ENCODE measurements at regions not wholly inside any gene's neighbourhood (a gene's known extent, or its start where the extent isn't known, plus 50 kb on each side); places are given as distances from the start of the nearest gene placed in this dataset.
"Not testable (repeated sequence)": the region's sequence is repeated elsewhere in the genome, so short reads cannot be mapped to it uniquely, and the experiment has no call there.

DNA sequence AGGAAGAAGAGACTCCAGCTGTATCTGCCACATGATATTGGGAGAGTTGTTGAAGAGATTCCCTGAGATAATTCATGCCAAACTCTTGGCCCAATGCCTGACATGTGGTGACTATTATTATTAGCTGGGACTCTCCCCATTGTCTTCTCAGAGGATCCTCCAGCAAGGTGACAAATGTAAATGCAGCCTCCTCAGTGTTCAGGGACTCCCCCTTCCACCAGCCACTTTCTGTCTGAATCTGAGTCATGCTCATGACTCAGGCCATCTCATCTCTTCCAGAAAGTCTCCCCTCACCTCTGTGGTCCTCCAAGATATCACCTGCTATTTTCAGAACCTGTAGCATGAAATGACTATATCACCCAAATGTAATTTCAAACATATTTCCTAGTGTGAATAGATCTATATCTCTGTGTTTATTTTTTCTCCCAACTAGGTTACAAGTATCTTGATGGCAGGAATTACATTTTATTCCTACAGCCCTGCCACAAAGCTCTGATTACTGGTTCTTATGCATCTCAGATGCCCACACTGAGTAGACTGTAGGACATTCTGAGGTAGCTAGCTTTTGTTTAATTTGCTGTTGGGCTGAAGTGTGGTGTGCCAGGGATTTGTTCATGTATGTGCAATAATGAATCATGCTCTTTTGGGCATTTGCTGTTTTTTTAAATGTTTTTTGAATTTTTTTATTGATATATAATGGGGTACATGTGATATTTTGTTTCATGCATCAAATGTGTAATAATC is 126.6 kb upstream of the IL12B start:
- no peak for DNase-seq

DNA sequence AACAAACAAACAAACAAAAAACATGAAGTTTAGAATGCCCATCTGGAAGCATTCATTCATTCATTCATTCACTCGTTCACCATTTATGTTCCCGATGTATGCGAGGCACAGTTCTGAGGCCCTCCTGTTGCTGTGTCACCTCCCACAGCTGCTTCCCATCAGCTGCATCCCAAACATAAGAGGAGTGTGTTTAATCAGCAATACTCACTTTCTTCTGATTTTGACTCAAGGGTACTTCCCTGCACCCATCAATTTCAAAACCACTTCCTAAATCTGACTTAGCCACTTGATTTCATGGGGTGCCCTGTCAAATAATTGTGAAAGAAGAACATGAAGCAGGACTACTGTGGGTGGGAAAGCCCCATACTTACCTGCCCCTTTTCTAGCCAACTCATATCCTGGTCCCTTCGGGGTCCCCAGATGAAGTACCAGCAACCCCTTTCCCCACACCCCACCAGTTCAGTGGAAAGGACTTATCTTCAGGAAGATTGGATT is 128.0 kb upstream of the IL12B start:
- no peak for DNase-seq

DNA sequence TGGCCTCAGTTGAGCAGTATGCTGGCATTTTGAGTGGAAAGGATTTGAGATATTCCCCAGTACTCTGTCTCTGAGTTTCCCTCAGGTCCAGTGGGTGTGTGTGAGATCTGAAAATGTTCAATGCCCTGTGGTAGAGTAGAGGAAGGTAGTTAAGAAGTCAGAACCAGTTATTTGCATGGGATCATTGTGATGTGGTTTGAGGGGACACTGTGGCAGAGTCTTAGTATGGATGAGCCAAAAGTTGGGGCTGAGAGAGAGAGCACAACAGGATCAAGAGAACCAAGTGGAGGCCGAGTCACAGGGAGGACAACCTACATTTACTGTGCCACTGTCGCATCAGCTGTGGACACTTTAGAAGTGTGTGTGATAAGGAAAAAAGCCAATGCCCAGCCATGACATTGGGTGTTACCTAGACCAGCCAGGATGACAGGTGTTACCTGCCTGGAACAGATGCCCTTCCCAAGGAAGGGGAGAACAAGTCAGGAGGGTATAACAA is 128.9 kb upstream of the IL12B start:
- no peak for DNase-seq

DNA sequence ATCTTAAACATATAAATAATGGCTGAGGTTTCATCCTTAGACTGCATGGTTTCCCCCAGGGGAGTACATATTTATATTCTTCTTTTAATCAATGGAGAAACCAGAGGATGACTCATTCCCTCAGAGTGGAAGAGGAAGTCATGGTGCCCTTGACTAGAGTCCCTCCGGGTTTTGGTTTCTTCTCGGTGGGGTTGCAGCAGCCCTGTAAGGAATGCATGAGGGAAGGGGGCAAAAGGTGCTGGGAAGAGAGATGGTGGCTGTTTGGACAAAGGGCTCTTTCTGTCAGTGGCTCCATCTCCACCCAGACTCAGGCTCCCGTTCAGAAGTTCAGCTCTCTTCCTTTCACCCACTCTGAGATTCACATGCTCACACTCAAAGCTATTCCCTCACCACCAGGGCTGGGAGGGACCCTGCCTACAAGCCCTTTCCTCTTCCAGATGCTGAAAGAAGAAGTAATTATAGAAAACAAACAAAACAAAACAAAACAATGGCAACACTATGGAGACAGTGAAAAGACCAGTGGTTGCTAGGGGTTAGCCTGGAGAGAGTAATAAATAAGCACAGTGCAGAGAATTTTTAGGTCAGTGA is 129.8 kb upstream of the IL12B start:
- DNase-seq = no peak

DNA sequence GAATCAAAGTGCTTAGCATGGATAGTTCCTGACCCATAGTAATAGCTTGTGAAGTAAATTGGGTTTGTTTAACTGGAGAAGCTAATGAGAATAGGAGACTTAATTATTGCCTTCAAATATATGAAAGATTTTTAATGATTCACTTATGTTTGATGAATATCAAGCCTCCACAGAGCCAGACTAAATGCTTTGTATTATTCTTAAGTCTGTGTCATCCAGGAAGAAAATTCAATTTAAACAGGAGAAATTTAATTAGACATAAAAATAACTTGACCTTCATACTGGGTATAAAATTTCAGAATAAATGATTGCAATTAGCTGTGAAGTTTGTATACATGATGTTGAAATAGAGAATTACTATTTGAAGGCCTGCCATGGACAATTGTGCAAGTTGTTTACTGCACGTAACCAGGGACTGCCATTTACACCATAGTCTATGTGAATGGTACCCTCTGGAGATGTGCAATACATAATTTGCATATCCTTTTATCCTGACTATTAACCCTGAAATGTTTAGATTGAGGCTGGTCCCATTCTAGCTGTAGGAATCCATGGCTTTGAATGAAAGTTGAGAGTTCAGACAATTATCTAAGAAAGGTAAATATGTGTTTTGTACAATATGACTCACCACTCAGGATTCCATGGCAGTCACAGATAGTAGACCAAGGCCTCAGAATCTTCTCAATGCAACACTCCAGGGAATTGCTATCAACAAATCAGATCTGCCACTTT is 133.5 kb upstream of the IL12B start:
- DNase-seq = no peak

DNA sequence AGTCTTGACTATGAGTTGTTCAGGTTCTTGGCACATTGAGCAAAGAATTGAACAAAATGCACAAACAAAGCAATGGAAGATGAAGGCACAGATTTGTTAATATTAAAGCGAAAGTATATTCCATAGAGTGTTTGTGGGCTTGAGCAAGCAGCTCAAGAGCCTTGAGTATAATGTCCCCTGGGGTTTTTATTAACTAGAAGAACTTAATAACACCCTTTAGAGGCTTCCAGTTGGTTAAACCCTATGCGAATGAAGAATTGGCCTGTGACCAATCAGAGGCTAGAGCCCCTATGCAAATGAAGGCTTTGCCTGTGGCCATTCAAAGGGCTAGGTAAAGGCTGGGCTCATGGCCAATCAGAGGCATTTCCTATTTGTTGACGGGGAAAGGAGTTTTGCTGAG is 135.3 kb upstream of the IL12B start:
- DNase-seq = no peak

DNA sequence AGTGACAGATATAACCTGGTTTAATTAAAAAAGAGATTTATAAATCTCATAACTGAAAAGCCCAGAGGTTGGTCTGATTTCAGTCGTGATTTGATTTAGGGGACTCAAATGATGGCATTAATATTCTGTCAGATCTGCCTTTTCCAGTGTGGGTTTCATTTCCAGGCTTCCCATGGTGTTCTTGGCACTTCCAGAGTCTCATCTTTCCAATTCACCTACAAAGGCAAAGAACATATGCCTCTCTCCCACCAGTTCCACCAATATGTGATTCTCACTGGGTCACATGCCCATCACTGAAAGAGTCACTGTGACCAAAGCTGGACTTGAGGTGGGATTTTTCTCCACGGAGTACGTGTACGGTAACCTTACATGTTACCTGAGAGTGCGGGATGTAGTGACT is 137.4 kb upstream of the IL12B start:
- DNase-seq = no peak

DNA sequence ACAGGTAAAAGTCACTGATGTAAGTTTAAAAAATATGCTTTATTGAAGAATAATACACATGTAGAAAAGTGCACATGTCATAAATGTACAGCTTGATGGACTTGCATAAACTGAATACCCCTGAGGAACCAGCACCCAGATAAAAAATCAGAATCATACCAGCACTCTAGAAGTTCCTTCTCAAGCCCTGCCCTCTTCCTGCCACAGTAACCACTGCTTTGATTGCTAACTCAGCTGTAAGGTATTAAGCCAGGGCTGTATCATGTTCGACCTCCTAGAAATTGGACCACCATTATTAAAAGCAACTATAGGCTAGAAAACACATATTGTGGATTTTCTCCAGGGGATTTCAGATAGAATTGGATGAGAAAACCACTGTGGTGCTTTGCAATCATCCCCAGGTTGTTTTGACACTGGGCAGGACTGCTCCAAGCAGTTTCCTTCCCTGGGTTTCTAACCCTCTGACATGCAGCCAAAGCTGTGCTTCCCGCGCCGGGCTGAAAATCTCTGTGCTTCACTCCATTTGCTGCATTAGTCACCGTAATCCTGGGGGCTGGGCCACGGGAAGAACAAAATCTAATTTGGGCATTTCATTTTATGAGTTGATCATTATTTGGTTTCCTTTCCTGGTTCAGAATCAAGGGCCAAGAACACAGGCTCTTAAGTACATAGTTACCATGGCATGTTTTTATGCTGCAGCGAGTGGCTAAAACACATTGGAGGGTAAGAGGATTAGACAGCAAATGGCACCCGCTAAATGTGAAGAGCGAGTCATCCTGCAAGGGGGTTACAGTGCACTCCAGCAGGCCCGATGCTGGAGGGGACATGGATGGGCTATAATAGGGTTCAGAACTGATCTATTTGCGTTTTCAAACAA is 139.4 kb upstream of the IL12B start:
- DNase-seq = peak; percentile 8

DNA sequence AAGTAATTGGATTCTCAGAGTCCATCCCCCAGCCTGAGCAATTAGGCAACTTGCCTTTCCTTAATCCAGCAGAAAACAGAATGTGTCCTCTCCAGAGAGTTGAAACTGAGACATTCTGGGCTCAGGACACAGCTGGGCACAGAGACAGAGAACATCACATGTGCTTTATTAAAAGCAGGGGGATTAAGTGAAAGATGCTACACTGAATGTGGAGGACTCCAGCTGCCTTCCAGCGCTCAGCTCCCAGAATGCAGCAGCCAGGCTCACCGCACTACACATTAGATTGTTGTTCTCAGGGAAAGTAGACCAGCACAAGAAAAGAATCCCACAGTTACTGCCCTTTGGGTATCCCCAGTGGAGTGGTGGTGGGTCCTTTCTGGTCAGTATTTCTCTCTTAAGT is 141.6 kb upstream of the IL12B start:
- no peak for DNase-seq

DNA sequence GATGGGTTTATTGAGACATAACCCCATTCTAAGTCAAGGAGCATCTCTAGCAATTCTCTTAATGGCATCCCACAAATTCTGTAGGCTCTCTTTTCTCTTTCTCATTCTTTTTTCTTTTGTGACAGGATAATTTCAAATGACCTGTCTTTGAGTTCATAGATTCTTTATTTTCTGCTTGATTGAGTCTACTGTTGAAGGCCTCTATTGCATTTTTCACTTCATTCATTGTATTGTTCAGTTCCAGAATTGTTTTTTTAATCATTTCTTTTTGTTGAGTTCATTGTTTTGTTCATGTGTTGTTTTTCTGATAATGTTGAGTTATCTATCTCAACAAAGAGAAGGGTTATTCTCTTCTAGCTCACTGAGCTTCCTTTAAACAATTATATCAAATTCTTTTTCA is 144.7 kb upstream of the IL12B start:
- no peak for DNase-seq

DNA sequence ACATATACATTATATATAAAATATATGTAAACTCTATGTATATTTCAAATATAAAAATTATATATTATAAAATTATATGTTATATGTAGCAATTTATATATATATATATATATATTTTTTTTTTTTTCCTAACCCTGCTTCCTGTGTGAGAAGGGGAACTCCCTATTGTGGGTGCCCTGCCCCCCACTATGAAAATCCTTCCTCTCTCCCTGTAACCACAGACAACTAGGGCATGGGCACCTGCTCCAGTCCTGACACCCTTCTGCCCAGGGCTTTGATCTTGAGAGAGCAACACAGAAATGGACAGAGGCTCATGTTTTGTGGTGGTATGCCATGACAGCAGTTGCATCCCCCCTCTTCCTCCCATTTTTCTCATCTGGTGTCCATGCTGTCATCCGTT is 148.7 kb upstream of the IL12B start:
- DNase-seq = peak; percentile 4

DNA sequence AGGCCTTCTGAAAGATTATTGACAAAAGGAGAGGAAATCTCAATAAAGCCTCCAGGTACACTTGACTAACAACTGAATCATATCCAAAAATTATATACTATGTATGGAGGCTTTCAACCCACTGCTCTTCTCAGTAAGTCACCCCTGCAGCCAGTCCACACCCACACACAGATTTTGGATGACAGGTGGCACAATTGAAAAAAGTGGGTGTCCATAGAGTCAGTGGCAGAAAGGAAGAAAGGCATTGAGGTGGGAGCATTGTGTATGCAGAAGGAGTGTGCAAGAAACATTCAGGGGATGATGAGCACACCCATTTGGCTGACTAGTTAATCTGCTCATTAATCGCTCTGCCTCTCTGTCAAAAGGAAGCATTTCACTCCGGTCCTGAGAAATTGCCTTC is 150.6 kb upstream of the IL12B start:
- DNase-seq = no peak

DNA sequence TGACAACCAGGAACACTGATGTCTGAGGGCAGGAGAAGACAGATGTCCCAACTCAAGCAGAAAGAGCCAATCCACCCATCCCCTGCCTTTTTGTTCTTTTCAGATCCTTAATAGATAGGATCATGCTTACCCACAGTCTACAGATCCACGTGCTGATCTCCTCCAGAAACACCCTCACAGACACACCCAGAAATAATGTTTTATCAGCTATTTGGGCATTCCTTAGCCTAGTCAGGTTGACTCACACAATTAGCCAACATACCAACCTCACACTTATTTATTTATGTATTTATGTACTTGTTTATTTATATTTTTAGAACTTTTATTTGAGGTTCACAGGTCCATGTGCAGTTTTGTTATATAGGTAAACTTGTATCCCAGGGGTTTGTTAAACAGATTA is 151.5 kb upstream of the IL12B start:
- DNase-seq = no peak

DNA sequence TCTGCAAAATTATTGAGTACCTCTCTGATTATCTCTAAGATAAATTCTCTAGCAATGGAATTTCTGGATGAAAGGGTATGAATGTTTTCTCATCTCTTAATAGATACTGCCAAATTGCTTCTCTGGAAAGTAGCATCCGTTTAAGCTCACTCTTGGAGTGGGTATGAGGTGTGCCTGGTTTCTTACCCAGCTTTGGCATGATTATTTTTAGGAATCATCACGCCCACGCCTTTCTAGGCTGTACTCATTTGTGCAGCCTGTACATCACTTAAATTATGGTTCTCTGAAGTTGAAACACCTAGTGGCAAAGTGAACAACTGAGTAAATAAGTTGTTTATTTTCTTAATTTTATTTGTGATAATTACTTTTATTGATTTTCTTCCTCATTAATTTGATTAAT is 156.5 kb upstream of the IL12B start:
- DNase-seq = no peak

DNA sequence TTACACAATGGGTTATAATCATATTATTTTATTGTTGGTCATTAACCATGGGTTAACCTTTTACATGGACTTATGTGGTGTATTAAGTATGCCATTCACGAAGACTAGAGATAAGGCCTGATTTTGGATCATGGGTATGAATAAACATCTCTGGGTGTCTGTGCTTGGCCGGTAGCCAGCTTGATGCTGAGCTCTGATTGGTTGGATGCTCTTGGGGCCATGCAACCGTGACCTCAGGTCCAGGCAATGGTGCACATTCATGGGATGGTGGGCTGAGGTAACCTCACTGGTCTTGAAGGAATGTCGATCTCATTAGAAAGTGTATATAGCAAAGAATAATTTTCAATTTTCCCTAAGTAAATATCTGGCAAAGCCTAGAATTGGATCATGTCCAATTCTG is 158.2 kb upstream of the IL12B start:
- DNase-seq = no peak

DNA sequence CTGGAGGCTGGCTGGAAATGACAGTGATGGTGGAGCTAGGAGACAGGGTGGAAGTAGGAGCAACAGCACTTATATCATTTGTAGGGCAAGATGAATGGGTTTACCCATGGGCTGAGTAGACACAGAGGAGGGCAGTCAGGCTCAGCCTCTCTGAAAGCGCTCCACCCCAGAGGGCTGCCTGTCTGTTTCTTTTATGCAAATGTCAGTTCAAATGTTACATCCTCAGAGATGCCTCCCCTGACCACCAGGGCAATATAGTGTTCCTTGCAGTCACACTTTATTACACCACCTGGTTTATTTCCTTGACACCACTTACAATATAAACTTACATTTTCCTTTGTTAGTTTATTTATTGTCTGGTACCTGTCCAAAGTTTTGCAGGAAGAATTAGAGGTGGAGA is 159.5 kb upstream of the IL12B start:
- DNase-seq = no peak

DNA sequence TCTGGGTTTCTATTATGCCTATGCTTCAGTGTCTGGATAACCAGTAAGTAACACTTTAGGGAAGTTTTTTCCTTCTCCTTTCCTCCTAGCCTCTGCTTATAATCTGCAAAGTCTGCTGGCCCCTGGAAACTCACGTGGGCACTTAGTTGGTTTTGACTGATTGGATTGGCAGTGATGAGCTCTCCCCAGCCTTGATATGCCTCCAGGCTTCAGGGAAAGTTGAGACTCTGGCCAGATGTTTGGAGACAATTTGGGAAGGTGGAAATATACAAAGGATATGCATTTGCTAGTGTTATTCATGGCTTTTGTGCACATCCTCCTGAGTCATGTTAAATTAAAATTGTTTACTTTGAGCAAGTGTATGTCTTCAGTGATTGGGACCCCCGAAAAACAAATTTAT is 160.2 kb upstream of the IL12B start:
- no peak for DNase-seq

DNA sequence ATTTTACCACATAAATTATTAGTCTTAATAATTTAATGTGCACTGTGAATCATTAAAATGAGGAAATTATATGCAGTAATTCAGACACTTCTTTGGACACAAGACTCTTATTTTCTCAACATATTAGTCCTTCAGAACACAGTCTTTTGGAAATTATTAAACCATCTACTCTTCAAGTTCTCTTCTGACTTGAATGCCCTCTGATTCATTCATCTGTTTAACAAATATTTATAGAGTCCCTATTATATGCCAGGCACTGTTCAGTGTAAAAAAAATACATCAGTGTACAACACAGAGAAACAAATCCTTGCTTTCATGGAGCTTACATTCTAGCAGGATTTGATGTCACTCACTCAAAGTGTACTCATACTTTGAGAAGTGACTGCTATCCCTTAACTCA is 163.4 kb upstream of the IL12B start:
- DNase-seq = no peak

DNA sequence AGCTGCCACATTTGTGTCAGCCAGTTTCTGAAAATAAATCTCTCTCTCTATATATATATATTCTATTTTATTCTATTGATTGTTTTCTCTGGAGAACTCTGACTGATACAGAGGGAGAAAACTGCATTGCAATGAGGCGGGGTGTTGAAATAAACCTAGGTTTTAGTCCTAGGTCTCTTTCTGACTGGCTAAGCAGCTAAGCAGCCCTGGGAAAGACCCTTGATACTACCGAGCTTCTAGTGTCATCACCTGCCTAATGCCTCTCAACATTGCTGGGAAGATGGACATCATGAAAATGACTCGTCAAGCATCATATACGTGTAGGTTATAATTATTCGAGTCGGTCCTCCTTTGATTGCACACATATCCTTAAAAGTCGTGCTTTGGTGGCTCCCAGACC is 166.5 kb upstream of the IL12B start:
- no peak for DNase-seq

DNA sequence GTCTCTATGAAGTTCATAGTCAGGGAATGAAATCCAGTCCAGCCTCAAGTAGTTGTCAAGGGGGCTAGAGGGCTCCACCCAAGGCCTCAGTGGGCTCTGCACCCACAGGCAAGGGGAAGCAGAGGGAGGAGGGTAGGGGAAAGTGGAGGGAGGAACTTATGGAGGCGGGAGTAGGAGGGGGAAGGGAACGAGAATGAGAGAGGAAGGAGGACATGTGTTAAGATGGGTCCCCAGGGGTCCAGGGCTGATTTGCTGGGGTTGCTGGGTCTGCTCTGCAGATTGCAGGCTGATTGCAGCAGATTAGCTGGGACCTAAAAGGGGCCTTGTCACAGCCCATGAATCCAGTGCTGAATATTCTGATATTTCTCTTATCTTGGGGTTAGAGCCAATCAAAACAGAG is 166.9 kb upstream of the IL12B start:
- no peak for DNase-seq

DNA sequence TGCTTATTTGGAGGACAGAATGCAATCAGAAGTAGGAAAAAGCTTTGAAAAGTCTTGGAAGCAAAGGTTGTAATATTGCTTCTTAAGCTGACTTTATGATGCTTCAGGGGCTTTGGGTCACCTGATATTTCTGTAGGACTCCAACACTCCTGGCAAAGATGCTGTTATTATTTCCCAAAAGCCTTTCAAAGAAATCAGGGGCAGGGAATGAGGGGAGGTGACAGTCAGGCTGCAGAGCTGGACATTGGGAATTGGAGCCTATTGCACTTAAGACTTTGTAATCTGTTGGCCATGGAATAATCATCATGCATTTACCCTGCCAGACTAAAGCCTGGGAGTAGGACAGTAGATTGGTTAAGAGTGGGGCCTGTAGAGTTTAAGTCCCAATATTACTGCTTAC is 168.3 kb upstream of the IL12B start:
- DNase-seq = no peak

DNA sequence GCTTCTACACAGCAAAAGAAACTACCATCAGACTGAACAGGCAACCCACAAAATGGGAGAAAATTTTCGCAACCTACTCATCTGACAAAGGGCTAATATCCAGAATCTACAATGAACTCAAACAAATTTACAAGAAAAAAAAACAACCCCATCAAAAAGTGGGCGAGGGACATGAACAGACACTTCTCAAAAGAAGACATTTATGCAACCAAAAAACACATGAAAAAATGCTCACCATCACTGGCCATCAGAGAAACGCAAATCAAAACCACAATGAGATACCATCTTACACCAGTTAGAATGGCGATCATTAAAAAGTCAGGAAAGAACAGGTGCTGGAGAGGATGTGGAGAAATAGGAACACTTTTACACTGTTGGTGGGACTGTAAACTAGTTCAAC is 171.8 kb upstream of the IL12B start:
- not testable (repeated sequence) for DNase-seq

DNA sequence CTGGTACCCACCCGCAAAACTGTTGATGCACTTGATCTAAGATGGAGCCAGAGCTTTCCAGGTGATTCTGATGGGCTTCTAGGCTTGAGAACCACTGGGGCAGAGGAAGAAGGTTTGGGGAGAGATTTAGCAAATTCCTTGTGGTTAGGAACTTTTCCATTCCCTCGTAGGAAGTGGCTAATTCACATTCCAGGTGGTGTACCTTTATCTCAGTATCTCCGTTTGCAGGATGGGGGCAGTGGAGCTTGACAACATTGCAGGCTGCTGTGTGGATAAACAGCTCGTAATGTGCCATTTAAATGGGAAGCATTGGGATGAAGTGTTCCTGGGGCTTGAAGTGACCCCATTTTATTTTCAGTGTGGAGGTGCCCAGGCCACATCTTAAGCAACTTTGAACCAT is 172.9 kb upstream of the IL12B start:
- DNase-seq = no peak

Data from T-helper 9 cell (primary cell).